Fibroblast of lung (primary cell): ENCODE measurements at regions not wholly inside any gene's neighbourhood (a gene's known extent, or its start where the extent isn't known, plus 50 kb on each side); places are given as distances from the start of the nearest gene placed in this dataset.
A peak's percentile ranks its signal among the peaks of the same experiment; 100 is the strongest.

Experiments
- DNase-seq, 2 donors: peaks; one replicate each; pipeline versions ENCODE4 v3.0.0 to v3.0.0-alpha.2; 2010; ENCODE audit warnings: low read depth in 2 of 2
- H2AFZ ChIP-seq: 2 replicates; pipeline ENCODE4 v1.5.1; 2012; ENCODE audit warnings: low read length, control low read depth, inconsistent platforms
- H3K27ac ChIP-seq: 2 replicates; pipeline ENCODE4 v1.5.1; 2011; ENCODE audit warnings: low read length, control low read depth; ENCODE audit not compliant: insufficient read depth
- H3K27me3 ChIP-seq: 2 replicates; pipeline ENCODE4 v1.5.1; 2011; ENCODE audit warnings: mild to moderate bottlenecking, low read length; ENCODE audit not compliant: control insufficient read depth, insufficient read depth
- H3K36me3 ChIP-seq: 2 replicates; pipeline ENCODE4 v1.5.1; 2011; ENCODE audit warnings: low read length; ENCODE audit not compliant: control insufficient read depth, insufficient read depth
- H3K4me1 ChIP-seq: 2 replicates; pipeline ENCODE4 v1.5.1; 2011; ENCODE audit warnings: low read length; ENCODE audit not compliant: control insufficient read depth, insufficient read depth; ENCODE audit errors: extremely low read depth
- H3K4me2 ChIP-seq: 2 replicates; pipeline ENCODE4 v1.5.1; 2011; ENCODE audit warnings: low read length, control low read depth; ENCODE audit not compliant: insufficient read depth; ENCODE audit errors: extremely low read depth
- H3K4me3 ChIP-seq, 4 experiments: fragments of 200-600 bp in 1 of 4; sonication (generic) in 1 of 4; replicated peaks in 1 of 4; 2 replicates each; pipeline ENCODE4 v1.5.1; 2011 to 2016; ENCODE audit warnings: low read length in 4 of 4, low read depth in 3 of 4, mild to moderate bottlenecking in 3 of 4, control low read depth in 2 of 4, inconsistent platforms in 1 of 4, mixed read lengths in 1 of 4; ENCODE audit not compliant: insufficient read depth in 1 of 4; ENCODE audit errors: control extremely low read depth in 1 of 4
- H3K79me2 ChIP-seq: 2 replicates; pipeline ENCODE4 v1.5.1; 2012; ENCODE audit warnings: mild to moderate bottlenecking, low read length, inconsistent platforms; ENCODE audit not compliant: control insufficient read depth, insufficient read depth
- H3K9ac ChIP-seq: 2 replicates; pipeline ENCODE4 v1.5.1; 2011; ENCODE audit warnings: mild to moderate bottlenecking, low read length, control low read depth; ENCODE audit not compliant: insufficient read depth
- H3K9me3 ChIP-seq: 2 replicates; pipeline ENCODE4 v1.5.1; 2012; ENCODE audit warnings: low read depth, low read length; ENCODE audit not compliant: control insufficient read depth, insufficient read depth
- H4K20me1 ChIP-seq: 2 replicates; pipeline ENCODE4 v1.5.1; 2011; ENCODE audit warnings: low read length; ENCODE audit not compliant: control insufficient read depth, insufficient read depth; ENCODE audit errors: extremely low read depth
- CTCF ChIP-seq, 2 donors: IDR thresholded peaks in 1 of 2; conservative IDR thresholded peaks in 1 of 2; 1 replicate in 1 of 2; 2 replicates in 1 of 2; pipeline ENCODE4 v1.5.1; 2011 to 2012; ENCODE audit warnings: low read length in 2 of 2, control low read depth in 1 of 2, inconsistent platforms in 1 of 2, low read depth in 1 of 2, mild to moderate bottlenecking in 1 of 2
- EZH2 ChIP-seq: IDR thresholded peaks from 2 replicates; pipeline ENCODE4 v1.5.1; 2012; ENCODE audit warnings: low read length, control low read depth, mild to moderate bottlenecking; ENCODE audit errors: missing control alignments

GRCh38 chr5:68922172-68922987, 171.4 kb upstream of the SLC30A5 start:
- Histone ChIP-seq H3K27ac (no peak overlapping the region), H3K4me3 (no peak overlapping the region), H3K9ac (no peak overlapping the region), H3K4me2 (no peak overlapping the region), H3K9me3 (no peaks in the 10 kb centered on the region), H3K79me2 (no peaks in the 10 kb centered on the region), H3K36me3 (no peaks in the 10 kb centered on the region), H3K4me1 (no peaks in the 10 kb centered on the region), H4K20me1 (no peaks in the 10 kb centered on the region), H2AFZ (no peak overlapping the region), H3K27me3 (no peaks in the 10 kb centered on the region)
- TF ChIP-seq CTCF (conservative IDR thresholded peaks at IDR 0.05 in 1 of 2, IDR thresholded peaks at IDR 0.05 in 1 of 2; ENCODE audit: low read depth in 1 of 2, low read length in 2 of 2) (no peak), EZH2 (no peak)
- DNase-seq = no peak

- TF ChIP-seq EZH2 (no peak), CTCF (conservative IDR thresholded peaks at IDR 0.05 in 1 of 2, IDR thresholded peaks at IDR 0.05 in 1 of 2; ENCODE audit: low read depth in 1 of 2, low read length in 2 of 2) (no peak)
- no peak overlapping the region for H3K27ac ChIP-seq
- H3K27me3 ChIP-seq = no peaks in the 10 kb centered on the region
Observed at GRCh38 chr5:68924481-68925145, 169.2 kb upstream of the SLC30A5 start.

GRCh38 chr5:68928617-68929302, 165.1 kb upstream of the SLC30A5 start:
- Histone ChIP-seq H3K79me2 (no peaks in the 10 kb centered on the region), H3K4me3 (no peak overlapping the region)
- no peak for TF ChIP-seq EZH2
- TF ChIP-seq CTCF (conservative IDR thresholded peaks at IDR 0.05 in 1 of 2, IDR thresholded peaks at IDR 0.05 in 1 of 2; ENCODE audit: low read depth in 1 of 2, low read length in 2 of 2) = no peak

More at GRCh38 chr5:68924481-68925145, 169.2 kb upstream of the SLC30A5 start:
- peak; percentile 25 to 89 for DNase-seq
- Histone ChIP-seq H3K36me3 (no peaks in the 10 kb centered on the region), H2AFZ (no peak overlapping the region), H4K20me1 (no peaks in the 10 kb centered on the region), H3K4me3 (no peak overlapping the region), H3K9me3 (no peaks in the 10 kb centered on the region), H3K4me1 (no peaks in the 10 kb centered on the region), H3K4me2 (no peak overlapping the region), H3K9ac (no peak overlapping the region), H3K79me2 (no peaks in the 10 kb centered on the region)

More at GRCh38 chr5:68928617-68929302, 165.1 kb upstream of the SLC30A5 start:
- Histone ChIP-seq H3K4me1 (no peaks in the 10 kb centered on the region), H3K4me2 (no peak overlapping the region), H3K27me3 (no peaks in the 10 kb centered on the region), H3K27ac (no peak overlapping the region), H2AFZ (no peak overlapping the region), H3K9me3 (no peaks in the 10 kb centered on the region), H4K20me1 (no peaks in the 10 kb centered on the region), H3K9ac (no peak overlapping the region), H3K36me3 (no peaks in the 10 kb centered on the region)
- no peak for DNase-seq
